A549 (cell line): ENCODE measurements at regions not wholly inside any gene's neighbourhood (a gene's known extent, or its start where the extent isn't known, plus 50 kb on each side); places are given as distances from the start of the nearest gene placed in this dataset.

Experiments
- ATAC-seq, 2 experiments: fragments of 200-7000 bp in 1 of 2; fragments of >200 bp in 1 of 2; cut with Nextera tagmentation in 1 of 2; cut with Tn5 transposase in 1 of 2; 3 replicates each; pipeline versions ENCODE4 v1.8.0 to v1.9.1; 2018 to 2020; ENCODE audit warnings: mild to moderate bottlenecking in 1 of 2, moderate library complexity in 1 of 2
- CTCF ChIA-PET: fragments of 300-600 bp; sonication (Branson Sonifier 250); formaldehyde crosslinking; extraction: SDS; loops from one replicate; lab custom pipeline; 2021; ENCODE audit warnings: antibody characterized with exemption, inconsistent platforms; lab: Yijun Ruan, JAX
- POLR2A ChIA-PET: fragments of 350-600 bp; formaldehyde crosslinking; extraction: SDS; loops from one replicate; lab custom pipeline; 2021; ENCODE audit warnings: antibody characterized with exemption, inconsistent platforms; lab: Yijun Ruan, JAX
- DNase-seq, 2 experiments: peaks; one replicate each; pipeline versions ENCODE4 v3.0.0 to v3.0.0-alpha.2; 2011 to 2016; ENCODE audit warnings: low read depth in 1 of 2, low spot score in 1 of 2
- FAIRE-seq: peaks from 2 replicates; lab custom pipeline; 2011; peaks lifted over from hg19 to GRCh38; lab: Jason Lieb, UNC
- H3K27ac ChIP-seq, 2 experiments: fragments of >200 bp; sonication (Bioruptor Twin); formaldehyde crosslinking; 3 replicates each; pipeline ENCODE4 v1.5.1; 2016 to 2017
- H3K4me1 ChIP-seq: fragments of >200 bp; sonication (Bioruptor Twin); formaldehyde crosslinking; 3 replicates; pipeline ENCODE4 v1.6.1; 2016
- H3K4me2 ChIP-seq: fragments of >200 bp; sonication (Bioruptor Twin); formaldehyde crosslinking; 3 replicates; pipeline ENCODE4 v1.6.1; 2016
- H3K4me3 ChIP-seq: fragments of >200 bp; sonication (Bioruptor Twin); formaldehyde crosslinking; 3 replicates; pipeline ENCODE4 v1.5.1; 2016
- H3K9me3 ChIP-seq: fragments of >200 bp; sonication (Bioruptor Twin); formaldehyde crosslinking; 3 replicates; pipeline ENCODE4 v1.6.1; 2016
- BHLHE40 ChIP-seq: IDR thresholded peaks from 2 replicates; pipeline ENCODE4 v1.6.1; 2012; ENCODE audit warnings: low read depth, low read length, inconsistent platforms
- CBX2 ChIP-seq: fragments of 200-600 bp; sonication (generic); IDR thresholded peaks from 2 replicates; pipeline ENCODE4 v1.6.1; 2016; ENCODE audit warnings: low read depth, mild to moderate bottlenecking, borderline replicate concordance
- CHD2 ChIP-seq: fragments of 150-350 bp; IDR thresholded peaks from 2 replicates; pipeline ENCODE4 v1.6.1; 2014; ENCODE audit warnings: low read length; ENCODE audit not compliant: partially characterized antibody
- CHD4 ChIP-seq: fragments of 200-600 bp; sonication (generic); IDR thresholded peaks from 2 replicates; pipeline ENCODE4 v1.6.1; 2016; ENCODE audit warnings: antibody characterized with exemption, mild to moderate bottlenecking, borderline replicate concordance
- CTCF ChIP-seq: fragments of >200 bp; sonication (Bioruptor Twin); formaldehyde crosslinking; IDR thresholded peaks from 3 replicates; pipeline ENCODE4 v1.5.1; 2016
- EHF ChIP-seq: fragments of 250-450 bp; sonication (Bioruptor Pico); IDR thresholded peaks from 2 replicates; pipeline ENCODE4 v1.5.0; 2020; ENCODE audit warnings: mild to moderate bottlenecking
- EHMT2 ChIP-seq: fragments of 200-600 bp; sonication (generic); IDR thresholded peaks from 2 replicates; pipeline ENCODE4 v1.6.1; 2016; ENCODE audit warnings: antibody characterized with exemption, low read depth, mild to moderate bottlenecking, moderate library complexity
- FOXS1 ChIP-seq: fragments of 250-450 bp; sonication (Bioruptor Pico); IDR thresholded peaks from 2 replicates; pipeline ENCODE4 v1.5.0; 2020; ENCODE audit warnings: mild to moderate bottlenecking, moderate library complexity
- GATA3 ChIP-seq: IDR thresholded peaks from 2 replicates; pipeline ENCODE4 v1.6.1; 2012; ENCODE audit warnings: borderline replicate concordance
- HES2 ChIP-seq: fragments of >200 bp; sonication (Bioruptor Twin); formaldehyde crosslinking; IDR thresholded peaks from 2 replicates; pipeline ENCODE4 v1.6.1; 2016
- HEYL ChIP-seq: fragments of 250-450 bp; sonication (Bioruptor Pico); IDR thresholded peaks from 2 replicates; pipeline ENCODE4 v1.8.0; 2021; ENCODE audit warnings: mild to moderate bottlenecking, moderate library complexity
- HOXB5 ChIP-seq: fragments of 250-450 bp; sonication (Bioruptor Pico); IDR thresholded peaks from 2 replicates; pipeline ENCODE4 v1.5.0; 2020; ENCODE audit warnings: mild to moderate bottlenecking, moderate library complexity
- JUN ChIP-seq, 2 experiments: fragments of >200 bp; sonication (Bioruptor Twin); formaldehyde crosslinking; IDR thresholded peaks; 2 replicates in 1 of 2; 3 replicates in 1 of 2; pipeline ENCODE4 v1.6.1; 2016 to 2017
- MAFK ChIP-seq: fragments of 450-650 bp; IDR thresholded peaks from 2 replicates; pipeline ENCODE4 v1.6.1; 2014; ENCODE audit not compliant: partially characterized antibody
- MYC ChIP-seq: IDR thresholded peaks from 2 replicates; pipeline ENCODE4 v1.6.1; 2012; ENCODE audit warnings: mild to moderate bottlenecking, inconsistent platforms, low read length, improper control_type of control experiment, borderline replicate concordance
- NPAS2 ChIP-seq: fragments of 250-450 bp; sonication (Bioruptor Pico); IDR thresholded peaks from 2 replicates; pipeline ENCODE4 v1.8.0; 2022; ENCODE audit warnings: mild to moderate bottlenecking, moderate library complexity, borderline replicate concordance
- RAD21 ChIP-seq, 2 experiments: fragments of >200 bp in 1 of 2; sonication (Bioruptor Twin) in 1 of 2; formaldehyde crosslinking in 1 of 2; IDR thresholded peaks in 1 of 2; conservative IDR thresholded peaks in 1 of 2; 2 replicates in 1 of 2; 3 replicates in 1 of 2; pipeline ENCODE4 v1.6.1; 2012 to 2018; ENCODE audit warnings: inconsistent platforms in 1 of 2
- REST ChIP-seq: fragments of 200-600 bp; sonication (generic); IDR thresholded peaks from 2 replicates; pipeline ENCODE4 v1.6.1; 2016; ENCODE audit warnings: antibody characterized with exemption, mild to moderate bottlenecking, moderate library complexity
- RNF2 ChIP-seq: fragments of 200-600 bp; sonication (generic); IDR thresholded peaks from 2 replicates; pipeline ENCODE4 v1.6.1; 2016; ENCODE audit warnings: low read depth, mild to moderate bottlenecking, antibody characterized with exemption, moderate library complexity, borderline replicate concordance
- SMC3 ChIP-seq: fragments of >200 bp; sonication (Bioruptor Twin); formaldehyde crosslinking; IDR thresholded peaks from 3 replicates; pipeline ENCODE4 v1.6.1; 2018; ENCODE audit warnings: inconsistent platforms
- TP53 ChIP-seq: fragments of 250-450 bp; sonication (Bioruptor Pico); IDR thresholded peaks from 2 replicates; pipeline ENCODE4 v1.5.0; 2021; ENCODE audit warnings: mild to moderate bottlenecking, moderate library complexity
- ZNF302 ChIP-seq: fragments of 250-450 bp; sonication (Bioruptor Pico); IDR thresholded peaks from 2 replicates; pipeline ENCODE4 v1.9.0; 2021; ENCODE audit warnings: inconsistent platforms, mild to moderate bottlenecking, moderate library complexity
- WGBS: methylation state at CpG from one replicate; pipeline ENCODE4 v1.1.6; 2017; ENCODE audit errors: missing lambda C conversion rate; 5-methylcytosine and 5-hydroxymethylcytosine counted together

- TF ChIP-seq REST, result no peak
- TF ChIP-seq HEYL, result no peak
- no peak for TF ChIP-seq SMC3
- TF ChIP-seq NPAS2 (CRISPR knock-in tag), result no peak
- no peak for TF ChIP-seq ZNF302 (CRISPR knock-in tag)
- no peak for TF ChIP-seq EHF (CRISPR knock-in tag)
- no peak for TF ChIP-seq TP53 (CRISPR knock-in tag)
- no peak for TF ChIP-seq CTCF
- no peak for TF ChIP-seq EHMT2
- TF ChIP-seq MYC, result no peak
- no peak for TF ChIP-seq HES2
- TF ChIP-seq HOXB5, result no peak
- Histone ChIP-seq H3K9me3 (no peaks in the 10 kb centered on the region), H3K27ac (no peak overlapping the region), H3K4me2 (no peak overlapping the region), H3K4me3 (no peak overlapping the region), H3K4me1 (no peaks in the 10 kb centered on the region)
- ChIA-PET CTCF (interaction anchor here (0.5 kb wide), 1 partner anchor 123 kb away, joined by 3 read pairs; no protein-coding TSS in a partner anchor), POLR2A (no interaction called here)
- DNase-seq (no peak), FAIRE-seq (no peak), ATAC-seq (no peak)
- 0% methylated on average over 2 of the region's 2 CpGs for WGBS
Measured at GRCh38 chr2:181320638-181321037, 136.5 kb upstream of the ITGA4 start.

- Histone ChIP-seq H3K27ac (no peak overlapping the region), H3K9me3 (no peaks in the 10 kb centered on the region), H3K4me1 (no peaks in the 10 kb centered on the region), H3K4me2 (no peak overlapping the region), H3K4me3 (no peak overlapping the region)
- DNase-seq (no peak), FAIRE-seq (no peak), ATAC-seq (no peak)
- ChIA-PET POLR2A (no interaction called here), CTCF (interaction anchor here (0.6 kb wide), 1 partner anchor 211 kb away, joined by 3 read pairs; no protein-coding TSS in a partner anchor)
- no peak for TF ChIP-seq RNF2
- peak; percentile 37 for TF ChIP-seq MAFK
Measured at GRCh38 chr2:181324912-181325311, 132.3 kb upstream of the ITGA4 start.

GRCh38 chr2:181326661-181327060 is 130.5 kb upstream of the ITGA4 start:
- H3K4me1 ChIP-seq, result no peaks in the 10 kb centered on the region
- H3K27ac ChIP-seq, result no peak overlapping the region
- no peak for DNase-seq
- no peak overlapping the region for H3K4me2 ChIP-seq
- ChIA-PET POLR2A (no interaction called here), CTCF (no interaction called here)
- no peak for ATAC-seq
- FAIRE-seq, result no peak
- no peak overlapping the region for H3K4me3 ChIP-seq
- H3K9me3 ChIP-seq, result no peaks in the 10 kb centered on the region
- TF ChIP-seq FOXS1 (CRISPR knock-in tag), result no peak
- WGBS, result 59% methylated on average over 2 of the region's 2 CpGs

- 9% methylated on average over 1 of the region's 1 CpG for WGBS
- no peak for TF ChIP-seq BHLHE40
- no peak for TF ChIP-seq CHD2
- no peak for TF ChIP-seq CBX2
- no peak for TF ChIP-seq JUN (IDR thresholded peaks at IDR 0.05)
- TF ChIP-seq RAD21 (conservative IDR thresholded peaks at IDR 0.05 in 1 of 2, IDR thresholded peaks at IDR 0.05 in 1 of 2), result no peak
- TF ChIP-seq HOXB5, result no peak
- no peak for TF ChIP-seq CHD4
- TF ChIP-seq GATA3, result no peak
- TF ChIP-seq, all 56 proteins: peak for 0
- POLR2A ChIA-PET, result no interaction called here
- no peak for ATAC-seq
- no peaks in the 10 kb centered on the region for H3K4me1 ChIP-seq
- no peak for FAIRE-seq
- H3K4me3 ChIP-seq, result no peak overlapping the region
- H3K4me2 ChIP-seq, result no peak overlapping the region
- no peak overlapping the region for H3K27ac ChIP-seq
- DNase-seq, result no peak
- no peaks in the 10 kb centered on the region for H3K9me3 ChIP-seq
- CTCF ChIA-PET, result no interaction called here
Measured at GRCh38 chr2:181330286-181330685, 126.9 kb upstream of the ITGA4 start.
